Stimulated activated naive CD4-positive, alpha-beta T cell (primary cell): ENCODE measurements at regions not wholly inside any gene's neighbourhood (a gene's known extent, or its start where the extent isn't known, plus 50 kb on each side); places are given as distances from the start of the nearest gene placed in this dataset.

Experiments
- DNase-seq, 6 experiments: peaks; one replicate each; lab custom pipeline; 2025; lab: John Stamatoyannopoulos, UW

DNA sequence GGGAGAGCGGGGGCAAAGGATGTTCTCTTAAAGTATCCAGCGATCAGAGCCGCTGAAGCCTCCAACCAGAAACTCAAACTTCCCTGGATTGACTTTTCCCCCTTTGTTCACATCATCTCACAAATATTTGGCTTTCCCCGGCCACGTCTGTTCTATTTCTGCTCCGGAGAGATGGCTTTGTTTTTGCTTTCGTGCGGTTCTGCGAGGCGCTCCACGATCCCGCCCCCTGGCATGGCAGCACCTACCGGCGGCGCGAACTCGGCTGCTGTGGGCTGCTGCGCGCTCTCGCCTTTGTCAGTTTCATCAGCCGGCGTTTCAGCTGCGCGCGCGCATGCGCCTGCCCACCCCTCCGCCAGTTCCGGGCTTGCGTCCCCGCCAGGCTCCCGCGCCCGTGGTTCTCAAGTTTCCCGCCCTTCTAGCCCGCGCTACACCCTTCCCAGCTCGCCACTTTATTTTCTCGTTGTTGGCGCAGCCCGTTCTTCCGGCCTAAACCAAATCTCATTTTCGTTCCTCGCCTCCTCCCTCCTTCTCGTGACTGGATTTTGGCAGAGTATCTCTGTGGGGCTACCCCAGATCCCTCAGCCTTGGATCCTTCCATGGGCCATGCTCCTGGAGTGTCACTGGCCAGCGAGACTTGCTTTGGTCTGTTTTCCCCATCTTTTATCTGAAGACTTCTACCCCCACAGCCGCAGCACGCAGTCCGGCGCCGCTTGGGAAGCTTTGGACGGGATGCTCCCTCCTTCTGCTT is 98.0 kb downstream of the INSIG2 start:
- DNase-seq = peak; percentile 73 to 88 (median 80)

DNA sequence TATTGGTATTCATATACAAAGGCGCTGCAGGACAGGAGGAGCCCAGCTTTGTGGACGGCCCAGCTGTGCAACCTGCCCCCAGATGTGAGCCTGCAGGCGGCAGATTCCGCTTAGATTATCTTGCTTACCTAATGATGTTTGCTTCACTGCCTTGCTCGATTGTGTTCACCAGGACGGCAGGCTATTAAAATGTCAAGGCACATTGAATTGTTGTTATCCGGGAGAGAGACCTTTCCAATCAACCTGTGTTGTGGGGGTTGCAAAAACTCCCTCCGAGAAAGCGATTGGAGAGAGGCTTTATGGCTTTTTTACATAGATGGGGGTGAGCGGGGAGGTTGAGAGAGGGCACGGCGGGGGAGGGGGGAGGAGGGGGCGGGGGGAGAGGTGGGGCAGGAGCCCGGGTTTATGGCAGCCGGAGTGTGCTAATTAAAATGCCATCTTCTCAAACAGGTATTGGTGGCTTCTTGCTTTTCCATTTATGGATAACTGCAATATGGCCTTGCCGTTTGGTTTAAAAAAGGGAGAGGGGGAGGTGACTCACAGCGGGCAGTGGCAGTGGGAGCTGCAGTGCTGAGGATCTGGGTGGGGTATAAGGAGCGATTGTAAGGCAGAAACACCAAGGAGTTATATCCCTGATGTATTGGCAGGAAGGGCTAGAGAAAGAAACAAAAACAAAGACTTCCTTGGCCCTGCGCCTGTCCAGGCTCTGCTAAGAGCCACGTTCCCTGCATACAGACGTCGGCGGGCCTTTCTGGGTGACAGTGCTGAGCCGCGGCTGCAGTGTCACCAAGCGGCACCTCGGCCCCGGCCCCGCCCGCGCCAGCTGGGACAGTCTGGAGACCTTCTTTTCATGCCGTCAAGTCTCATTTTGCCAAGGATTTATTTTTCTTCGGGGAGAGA is 97.2 kb downstream of the INSIG2 start:
- DNase-seq = peak in 5 of 6 experiments; percentile 16 to 74 (median 46)

DNA sequence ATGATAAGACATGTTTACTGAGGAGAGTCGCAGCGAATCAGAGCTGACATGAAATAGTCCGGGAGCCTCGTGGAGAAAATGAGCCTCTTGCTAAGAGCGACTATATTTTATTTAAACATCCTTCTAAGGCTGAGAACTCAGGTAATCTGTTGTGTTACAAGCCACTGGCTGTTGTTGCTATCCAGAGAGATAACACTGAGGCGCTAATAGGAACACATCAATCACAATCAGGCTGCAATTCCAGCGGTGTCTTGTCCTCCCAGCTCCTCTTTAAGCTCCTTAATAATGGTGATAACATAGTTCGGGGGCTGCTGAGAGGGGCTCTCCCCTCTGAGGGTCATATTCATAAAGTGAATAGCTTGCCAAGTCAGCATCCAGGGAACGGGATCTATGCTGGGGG is 95.1 kb downstream of the INSIG2 start:
- DNase-seq = no peak

- DNase-seq = no peak
Observed at GRCh38 chr2:118179445-118179844, 91.2 kb downstream of the INSIG2 start.

- no peak for DNase-seq
Observed at GRCh38 chr2:118177884-118178283, 89.6 kb downstream of the INSIG2 start.

DNA sequence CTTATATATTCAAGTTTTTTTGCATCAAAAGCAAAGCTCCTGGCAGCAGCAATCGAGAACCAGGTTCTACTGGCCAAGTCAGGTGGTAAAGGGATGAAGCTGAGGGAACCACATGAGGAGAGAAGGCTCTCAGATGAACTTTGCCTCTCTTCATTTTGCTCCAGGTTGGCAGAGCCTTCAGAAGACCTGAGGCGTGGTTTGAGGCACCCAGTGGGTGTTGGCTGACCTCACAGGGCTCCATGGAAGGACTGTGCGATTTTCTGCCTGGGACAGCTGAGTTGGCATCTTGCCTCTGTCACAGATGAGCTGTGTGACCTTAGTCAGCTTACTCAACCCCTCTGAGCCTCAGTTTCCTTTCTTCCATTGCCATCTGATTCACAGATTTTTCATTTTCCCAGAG is 89.0 kb downstream of the INSIG2 start:
- DNase-seq = no peak

GRCh38 chr2:118176601-118177000 is 88.3 kb downstream of the INSIG2 start:
- DNase-seq = no peak

DNA sequence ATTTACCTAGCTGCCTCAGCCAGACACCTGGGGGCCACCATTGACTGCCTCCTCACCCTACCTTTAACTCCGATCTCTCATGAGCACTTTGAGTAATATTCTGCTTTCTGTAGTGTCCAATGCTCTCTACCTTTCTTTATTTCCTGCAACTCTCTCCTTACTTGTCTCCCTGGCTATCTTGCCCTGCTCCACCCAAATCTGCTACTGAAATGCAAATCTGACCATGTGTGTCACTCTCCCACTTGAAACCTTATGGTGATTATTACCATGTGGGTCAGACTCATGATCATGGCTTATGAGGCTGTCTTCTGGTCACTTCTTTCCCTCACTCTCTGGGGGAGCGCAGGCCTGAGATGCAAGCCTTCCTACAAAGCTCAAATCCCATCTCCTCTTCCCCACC is 83.3 kb downstream of the INSIG2 start:
- DNase-seq = no peak

DNA sequence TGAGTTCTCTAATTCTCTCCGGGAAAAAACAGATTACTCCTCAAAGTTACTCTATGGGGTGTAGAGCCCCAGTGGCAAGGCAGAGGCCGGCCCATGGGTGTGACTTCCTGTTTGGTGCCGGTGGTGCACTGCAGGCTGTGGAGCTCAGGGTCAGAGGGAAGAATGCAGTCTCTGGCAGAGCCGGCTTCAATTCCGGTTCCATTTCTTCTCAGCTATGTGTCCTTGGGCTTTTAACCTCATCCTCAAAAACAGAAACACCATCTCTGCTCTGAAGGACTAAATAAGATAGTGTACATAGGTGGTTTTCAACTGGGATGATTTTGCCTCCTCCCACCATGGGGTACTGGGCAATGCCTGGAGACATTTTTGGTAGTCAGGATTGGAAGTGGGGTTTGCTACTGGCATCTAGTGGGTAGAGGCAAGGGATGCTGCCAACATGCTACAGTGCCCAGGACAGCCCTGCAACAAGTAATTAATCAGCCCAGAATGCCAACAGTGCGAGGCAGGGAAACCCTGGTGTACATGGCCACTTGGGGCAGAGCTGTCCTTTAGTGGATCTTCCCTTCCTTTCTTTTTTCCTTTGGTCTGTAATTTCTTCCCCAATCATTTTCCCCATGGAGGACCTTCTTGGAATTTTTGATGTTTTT is 81.2 kb downstream of the INSIG2 start:
- peak in 1 of 6 experiments; percentile 11 for DNase-seq

GRCh38 chr2:118168615-118169014 is 80.3 kb downstream of the INSIG2 start:
- no peak for DNase-seq

- no peak for DNase-seq
Observed at GRCh38 chr2:118167026-118167425, 78.8 kb downstream of the INSIG2 start.

- no peak for DNase-seq
Observed at GRCh38 chr2:118166242-118166641, 78.0 kb downstream of the INSIG2 start.

DNA sequence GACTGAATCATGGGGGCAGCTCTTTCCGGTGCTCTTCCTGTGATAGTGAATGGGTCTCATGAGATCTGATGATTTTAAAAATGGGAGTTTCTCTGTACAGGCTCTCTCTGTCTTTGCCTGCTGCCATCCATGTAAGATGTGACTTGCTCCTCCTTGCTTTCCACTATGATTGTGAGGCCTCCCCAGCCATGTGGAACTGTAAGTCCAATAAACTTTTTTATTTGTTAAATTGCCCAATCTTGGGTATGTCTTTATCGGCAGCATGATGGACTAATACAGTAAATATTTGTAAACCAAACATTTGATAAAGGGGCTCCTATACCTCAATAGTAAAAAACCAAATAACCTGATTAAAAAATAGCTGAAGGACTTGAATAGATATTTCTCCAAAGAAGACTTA is 77.3 kb downstream of the INSIG2 start:
- no peak for DNase-seq
